Parathyroid adenoma (tissue), 2 donors: ENCODE measurements at regions not wholly inside any gene's neighbourhood (a gene's known extent, or its start where the extent isn't known, plus 50 kb on each side); places are given as distances from the start of the nearest gene placed in this dataset.

ENCODE experiments used
- H2AFZ ChIP-seq: fragments of 300-600 bp; sonication (generic); one replicate; pipeline ENCODE4 v1.7.0; 2017; ENCODE audit warnings: antibody characterized with exemption, mild to moderate bottlenecking
- H3K27ac ChIP-seq: fragments of 300-600 bp; sonication (generic); one replicate; pipeline ENCODE4 v1.7.0; 2017
- H3K27me3 ChIP-seq: fragments of 300-600 bp; sonication (generic); one replicate; pipeline ENCODE4 v1.7.0; 2017; ENCODE audit warnings: low read length; ENCODE audit not compliant: control insufficient read depth, insufficient read depth
- H3K36me3 ChIP-seq: fragments of 300-600 bp; sonication (generic); one replicate; pipeline ENCODE4 v1.7.0; 2017; ENCODE audit warnings: low read length; ENCODE audit not compliant: control insufficient read depth, insufficient read depth
- H3K4me1 ChIP-seq: fragments of 300-600 bp; sonication (generic); one replicate; pipeline ENCODE4 v1.7.0; 2017; ENCODE audit warnings: control low read depth
- H3K4me2 ChIP-seq: fragments of 300-600 bp; sonication (generic); one replicate; pipeline ENCODE4 v1.7.0; 2017; ENCODE audit warnings: low read length
- H3K4me3 ChIP-seq: fragments of 300-600 bp; sonication (generic); one replicate; pipeline ENCODE4 v1.7.0; 2017; ENCODE audit warnings: low read depth, low read length
- H3K79me2 ChIP-seq: fragments of 300-600 bp; sonication (generic); one replicate; pipeline ENCODE4 v1.7.0; 2017; ENCODE audit warnings: control low read depth
- H3K9ac ChIP-seq: fragments of 300-600 bp; sonication (generic); one replicate; pipeline ENCODE4 v1.7.0; 2017; ENCODE audit warnings: mild to moderate bottlenecking
- H3K9me3 ChIP-seq: fragments of 300-600 bp; sonication (generic); one replicate; pipeline ENCODE4 v1.7.0; 2017; ENCODE audit warnings: low read length; ENCODE audit not compliant: control insufficient read depth
- CTCF ChIP-seq: fragments of 300-600 bp; sonication (generic); IDR thresholded peaks from one replicate; pipeline ENCODE4 v1.7.0; 2017; ENCODE audit warnings: antibody characterized with exemption, mild to moderate bottlenecking
- donor health status: primary hyperparathyroidism.

- H3K9ac ChIP-seq, result no peak overlapping the region
- no peaks in the 10 kb centered on the region for H3K79me2 ChIP-seq
- H3K27me3 ChIP-seq, result no peaks in the 10 kb centered on the region
- H3K4me3 ChIP-seq, result no peak overlapping the region
- H3K4me1 ChIP-seq, result no peaks in the 10 kb centered on the region
- no peaks in the 10 kb centered on the region for H3K36me3 ChIP-seq
- TF ChIP-seq CTCF, result no peak
- H2AFZ ChIP-seq, result no peak overlapping the region
- H3K4me2 ChIP-seq, result no peak overlapping the region
- no peaks in the 10 kb centered on the region for H3K9me3 ChIP-seq
- no peak overlapping the region for H3K27ac ChIP-seq
Observed at GRCh38 chr4:8796096-8796495, 75.5 kb downstream of the HMX1 start.

- no peak overlapping the region for H3K4me3 ChIP-seq
- no peak overlapping the region for H3K27ac ChIP-seq
Observed at GRCh38 chr4:8795140-8795539, 76.5 kb downstream of the HMX1 start.

GRCh38 chr4:8794491-8794890, 77.1 kb downstream of the HMX1 start:
- Histone ChIP-seq H3K4me1 (no peaks in the 10 kb centered on the region), H3K36me3 (no peaks in the 10 kb centered on the region), H3K27ac (no peak overlapping the region), H3K9ac (no peak overlapping the region), H3K79me2 (no peaks in the 10 kb centered on the region), H3K4me2 (no peak overlapping the region), H3K27me3 (no peaks in the 10 kb centered on the region), H2AFZ (no peak overlapping the region), H3K4me3 (no peak overlapping the region), H3K9me3 (no peaks in the 10 kb centered on the region)
- no peak for TF ChIP-seq CTCF

More at GRCh38 chr4:8795140-8795539, 76.5 kb downstream of the HMX1 start:
- Histone ChIP-seq H3K9ac (no peak overlapping the region), H3K36me3 (no peaks in the 10 kb centered on the region), H3K4me2 (no peak overlapping the region), H2AFZ (no peak overlapping the region), H3K4me1 (no peaks in the 10 kb centered on the region), H3K9me3 (no peaks in the 10 kb centered on the region), H3K27me3 (no peaks in the 10 kb centered on the region), H3K79me2 (no peaks in the 10 kb centered on the region)
- no peak for TF ChIP-seq CTCF

GRCh38 chr4:8793571-8794160, 78.0 kb downstream of the HMX1 start:
- H3K27me3 ChIP-seq, result no peaks in the 10 kb centered on the region
- no peak overlapping the region for H2AFZ ChIP-seq
- no peak overlapping the region for H3K4me3 ChIP-seq
- no peak overlapping the region for H3K27ac ChIP-seq
- no peaks in the 10 kb centered on the region for H3K79me2 ChIP-seq
- no peaks in the 10 kb centered on the region for H3K4me1 ChIP-seq
- no peaks in the 10 kb centered on the region for H3K9me3 ChIP-seq
- H3K36me3 ChIP-seq, result no peaks in the 10 kb centered on the region
- TF ChIP-seq CTCF, result no peak
- no peak overlapping the region for H3K4me2 ChIP-seq
- no peak overlapping the region for H3K9ac ChIP-seq

GRCh38 chr4:8792491-8792890, 79.1 kb downstream of the HMX1 start:
- H3K27me3 ChIP-seq, result no peaks in the 10 kb centered on the region
- no peak for TF ChIP-seq CTCF

More at GRCh38 chr4:8792491-8792890, 79.1 kb downstream of the HMX1 start:
- H3K9ac ChIP-seq, result no peak overlapping the region
- no peaks in the 10 kb centered on the region for H3K9me3 ChIP-seq
- no peak overlapping the region for H3K4me3 ChIP-seq
- H3K36me3 ChIP-seq, result no peaks in the 10 kb centered on the region
- no peak overlapping the region for H2AFZ ChIP-seq
- H3K4me2 ChIP-seq, result no peak overlapping the region
- no peaks in the 10 kb centered on the region for H3K79me2 ChIP-seq
- H3K4me1 ChIP-seq, result no peaks in the 10 kb centered on the region
- H3K27ac ChIP-seq, result no peak overlapping the region
